NCI-H446 (cell line): ENCODE measurements at regions not wholly inside any gene's neighbourhood (a gene's known extent, or its start where the extent isn't known, plus 50 kb on each side); places are given as distances from the start of the nearest gene placed in this dataset.
"Not testable (repeated sequence)": the region's sequence is repeated elsewhere in the genome, so short reads cannot be mapped to it uniquely, and the experiment has no call there.

Experiments
- DNase-seq, 2 experiments: peaks; one replicate each; lab custom pipeline; 2025; lab: John Stamatoyannopoulos, UW

- DNase-seq, result no peak
Measured at GRCh38 chr17:12195418-12195817, 174.7 kb downstream of the MAP2K4 start.

- DNase-seq, result no peak
Measured at GRCh38 chr17:12201294-12201880, 180.7 kb downstream of the MAP2K4 start.

- DNase-seq, result no peak
Measured at GRCh38 chr17:12209632-12210191, 189.0 kb downstream of the MAP2K4 start.

GRCh38 chr17:12220714-12221439, 200.2 kb downstream of the MAP2K4 start:
- not testable (repeated sequence) for DNase-seq

- no peak for DNase-seq
Measured at GRCh38 chr17:12222392-12222791, 201.7 kb downstream of the MAP2K4 start.

GRCh38 chr17:12227547-12227946, 206.9 kb downstream of the MAP2K4 start:
- no peak for DNase-seq

- DNase-seq, result no peak
Measured at GRCh38 chr17:12229335-12229734, 208.7 kb downstream of the MAP2K4 start.

- DNase-seq, result no peak
Measured at GRCh38 chr17:12230481-12231354, 210.0 kb downstream of the MAP2K4 start.

GRCh38 chr17:12231355-12231682, 210.6 kb downstream of the MAP2K4 start:
- DNase-seq, result no peak

- DNase-seq, result not testable (repeated sequence)
Measured at GRCh38 chr17:12239021-12239420, 218.3 kb downstream of the MAP2K4 start.

GRCh38 chr17:12242345-12242954, 221.8 kb downstream of the MAP2K4 start:
- no peak for DNase-seq

GRCh38 chr17:12247761-12248160, 227.1 kb downstream of the MAP2K4 start:
- DNase-seq, result no peak

- DNase-seq, result no peak
Measured at GRCh38 chr17:12250973-12251372, 230.3 kb downstream of the MAP2K4 start.

GRCh38 chr17:12252462-12252861, 231.8 kb downstream of the MAP2K4 start:
- no peak for DNase-seq

- DNase-seq, result no peak
Measured at GRCh38 chr17:12254460-12254859, 233.8 kb downstream of the MAP2K4 start.

- DNase-seq, result peak in 1 of 2 experiments; percentile 23
Measured at GRCh38 chr17:12256380-12256995, 235.8 kb downstream of the MAP2K4 start.

GRCh38 chr17:12257176-12257575, 236.5 kb downstream of the MAP2K4 start:
- DNase-seq, result no peak

- no peak for DNase-seq
Measured at GRCh38 chr17:12261354-12261753, 240.7 kb downstream of the MAP2K4 start.

- no peak for DNase-seq
Measured at GRCh38 chr17:12269751-12270150, 249.1 kb downstream of the MAP2K4 start.

- DNase-seq, result no peak
Measured at GRCh38 chr17:12277827-12278226, 257.1 kb downstream of the MAP2K4 start.

- DNase-seq, result no peak
Measured at GRCh38 chr17:12282056-12282455, 261.4 kb downstream of the MAP2K4 start.

- no peak for DNase-seq
Measured at GRCh38 chr17:12287953-12288352, 267.3 kb downstream of the MAP2K4 start.
